ENCODE measurements at regions not wholly inside any gene's neighbourhood (a gene's known extent, or its start where the extent isn't known, plus 50 kb on each side); places are given as distances from the start of the nearest gene placed in this dataset.

GRCh38 chrX:131217989-131218388, 71.1 kb downstream of the IGSF1 start (continued):
- TF ChIP-seq CTCF (CRISPR knock-in tag; IDR thresholded peaks at IDR 0.05): peak; percentile 41
- TF ChIP-seq LCORL (IDR thresholded peaks at IDR 0.05): no peak
- TF ChIP-seq LCORL (CRISPR knock-in tag; IDR thresholded peaks at IDR 0.05): no peak
- no peak for TF ChIP-seq ZSCAN20 (CRISPR knock-in tag; IDR thresholded peaks at IDR 0.05; ENCODE audit: borderline replicate concordance)
- TF ChIP-seq ATRX (CRISPR knock-in tag; IDR thresholded peaks at IDR 0.05; ENCODE audit: borderline replicate concordance): no peak
- no peak for TF ChIP-seq ZNF18 (CRISPR knock-in tag; IDR thresholded peaks at IDR 0.05; ENCODE audit: insufficient replicate concordance)
- peak; percentile 20; the same call in 1 of the 2 replicates for TF ChIP-seq HNF4A (CRISPR knock-in tag; IDR thresholded peaks at IDR 0.05)
- peak; percentile 37 for TF ChIP-seq STAG1 (CRISPR knock-in tag; IDR thresholded peaks at IDR 0.05)
- TF ChIP-seq TRIM22 (IDR thresholded peaks at IDR 0.05): no peak
- no peak for TF ChIP-seq ARNTL (CRISPR knock-in tag; IDR thresholded peaks at IDR 0.05)

GRCh38 chrX:131216828-131217227, 72.3 kb downstream of the IGSF1 start:
- Histone ChIP-seq H3K79me2 (ENCODE audit: insufficient read depth, low read length) (no peaks in the 10 kb centered on the region), H3K27ac (ENCODE audit: extremely low read length, insufficient read depth, low read length) (no peak overlapping the region), H3K9ac (ENCODE audit: insufficient read depth, low read depth, low read length) (no peak overlapping the region), H3K4me2 (ENCODE audit: low read depth, low read length) (no peak overlapping the region), H3K27me3 (ENCODE audit: control insufficient read depth in 1 of 2, insufficient read depth in 2 of 2, low read length in 2 of 2) (no peaks in the 10 kb centered on the region), H3K4me1 (ENCODE audit: insufficient read depth, low read length) (peaks cover 13% of the 10 kb centered on the region), H3K36me3 (replicated peaks in 1 of 2; ENCODE audit: control insufficient read depth in 1 of 2, insufficient read depth in 2 of 2, low read length in 2 of 2) (no peaks in the 10 kb centered on the region), H4K20me1 (ENCODE audit: insufficient read depth, low read length) (no peaks in the 10 kb centered on the region), H3K4me3 (replicated peaks in 1 of 3; ENCODE audit: insufficient read depth in 1 of 3, low read depth in 2 of 3, low read length in 3 of 3) (no peak overlapping the region), H2AFZ (ENCODE audit: low read length) (no peak overlapping the region), H3K9me3 (ENCODE audit: low read length) (no peaks in the 10 kb centered on the region)
- POLR2A ChIA-PET: no interaction called here
- in situ Hi-C loops (cut with HindIII; ENCODE audit: extremely low pct_ligation_motif_present, low pct_unique_long_range_greater_than_20kb) (no loop called here), intact Hi-C loops (cut with micrococcal nuclease; ENCODE audit: unreplicated experiment) (no loop called here)
- FAIRE-seq: no peak
- WGBS (ENCODE audit: low lambda C conversion rate): 23% methylated on average over 3 of the region's 3 CpGs
- DNase-seq (ENCODE audit: low spot score): no peak
- no peak for ATAC-seq
- BruUV-seq (replicated peaks): no TSS peak
- TF ChIP-seq POLR2G (IDR thresholded peaks at IDR 0.05; ENCODE audit: low read depth, low read length) (no peak), PPARG (CRISPR knock-in tag; conservative IDR thresholded peaks at IDR 0.05) (no peak), CBX2 (IDR thresholded peaks at IDR 0.05; ENCODE audit: low read depth, low read length) (no peak), CBX2 (CRISPR knock-in tag; IDR thresholded peaks at IDR 0.05; ENCODE audit: low read depth) (no peak), CBFB (CRISPR knock-in tag; IDR thresholded peaks at IDR 0.05) (no peak), AGO2 (optimal IDR thresholded peaks at IDR 0.05; ENCODE audit: low read depth, low read length) (no peak)
- TF ChIP-seq, protein P1, sequence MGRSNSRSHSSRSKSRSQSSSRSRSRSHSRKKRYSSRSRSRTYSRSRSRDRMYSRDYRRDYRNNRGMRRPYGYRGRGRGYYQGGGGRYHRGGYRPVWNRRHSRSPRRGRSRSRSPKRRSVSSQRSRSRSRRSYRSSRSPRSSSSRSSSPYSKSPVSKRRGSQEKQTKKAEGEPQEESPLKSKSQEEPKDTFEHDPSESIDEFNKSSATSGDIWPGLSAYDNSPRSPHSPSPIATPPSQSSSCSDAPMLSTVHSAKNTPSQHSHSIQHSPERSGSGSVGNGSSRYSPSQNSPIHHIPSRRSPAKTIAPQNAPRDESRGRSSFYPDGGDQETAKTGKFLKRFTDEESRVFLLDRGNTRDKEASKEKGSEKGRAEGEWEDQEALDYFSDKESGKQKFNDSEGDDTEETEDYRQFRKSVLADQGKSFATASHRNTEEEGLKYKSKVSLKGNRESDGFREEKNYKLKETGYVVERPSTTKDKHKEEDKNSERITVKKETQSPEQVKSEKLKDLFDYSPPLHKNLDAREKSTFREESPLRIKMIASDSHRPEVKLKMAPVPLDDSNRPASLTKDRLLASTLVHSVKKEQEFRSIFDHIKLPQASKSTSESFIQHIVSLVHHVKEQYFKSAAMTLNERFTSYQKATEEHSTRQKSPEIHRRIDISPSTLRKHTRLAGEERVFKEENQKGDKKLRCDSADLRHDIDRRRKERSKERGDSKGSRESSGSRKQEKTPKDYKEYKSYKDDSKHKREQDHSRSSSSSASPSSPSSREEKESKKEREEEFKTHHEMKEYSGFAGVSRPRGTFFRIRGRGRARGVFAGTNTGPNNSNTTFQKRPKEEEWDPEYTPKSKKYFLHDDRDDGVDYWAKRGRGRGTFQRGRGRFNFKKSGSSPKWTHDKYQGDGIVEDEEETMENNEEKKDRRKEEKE (IDR thresholded peaks at IDR 0.05): no peak
- CTCF ChIA-PET (ENCODE audit: low intra/inter-chr PET ratio, low total read pairs): no interaction called here
